HG03521 (cell line): ENCODE measurements at regions not wholly inside any gene's neighbourhood (a gene's known extent, or its start where the extent isn't known, plus 50 kb on each side); places are given as distances from the start of the nearest gene placed in this dataset.
"Not testable (repeated sequence)": the region's sequence is repeated elsewhere in the genome, so short reads cannot be mapped to it uniquely, and the experiment has no call there.

Experiments
- ATAC-seq: cut with Tn5 transposase; IDR thresholded peaks from one replicate; pipeline ENCODE4 v1.9.1; 2021; ENCODE audit warnings: mild to moderate bottlenecking, moderate library complexity; ENCODE audit not compliant: unreplicated experiment

DNA sequence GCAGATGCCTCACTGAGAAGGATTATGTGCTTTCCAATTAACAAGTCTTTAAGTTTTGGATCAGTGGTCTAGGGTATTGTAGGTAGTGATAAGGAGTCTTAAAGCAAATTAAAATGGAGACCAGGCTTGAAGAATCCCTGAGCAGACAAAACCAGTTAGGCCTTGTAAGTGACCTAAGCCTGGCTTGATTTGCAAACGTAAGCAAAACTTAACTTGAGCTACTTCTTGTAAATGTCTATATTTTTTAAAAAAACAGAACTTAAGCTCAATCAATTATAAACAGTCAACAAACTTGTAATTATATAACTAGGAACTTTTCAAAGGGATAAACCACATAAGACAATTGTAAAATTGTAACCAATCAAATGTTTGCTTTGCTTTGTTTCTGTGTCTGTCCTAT, 72.7 kb upstream of the NALF2 start:
- ATAC-seq, result no peak

DNA sequence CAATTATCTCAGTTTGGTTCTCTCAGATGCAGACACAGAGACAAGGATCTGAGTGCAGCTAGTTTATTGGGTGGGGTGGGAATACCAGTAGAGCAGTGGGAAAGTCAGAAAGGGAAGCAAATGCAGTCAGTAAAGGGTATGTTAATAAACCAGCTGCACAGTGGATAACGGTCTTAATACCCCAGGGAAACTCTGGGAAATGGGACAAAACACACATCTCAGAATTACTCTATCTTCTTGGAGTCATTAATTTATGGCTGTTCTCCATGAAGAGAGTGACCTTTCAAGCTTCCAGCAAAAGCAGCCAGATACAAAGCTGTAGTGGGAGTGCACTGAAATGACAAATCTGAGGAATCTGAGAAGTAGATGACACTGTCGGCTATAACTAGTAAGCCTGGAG, 73.3 kb upstream of the NALF2 start:
- no peak for ATAC-seq

DNA sequence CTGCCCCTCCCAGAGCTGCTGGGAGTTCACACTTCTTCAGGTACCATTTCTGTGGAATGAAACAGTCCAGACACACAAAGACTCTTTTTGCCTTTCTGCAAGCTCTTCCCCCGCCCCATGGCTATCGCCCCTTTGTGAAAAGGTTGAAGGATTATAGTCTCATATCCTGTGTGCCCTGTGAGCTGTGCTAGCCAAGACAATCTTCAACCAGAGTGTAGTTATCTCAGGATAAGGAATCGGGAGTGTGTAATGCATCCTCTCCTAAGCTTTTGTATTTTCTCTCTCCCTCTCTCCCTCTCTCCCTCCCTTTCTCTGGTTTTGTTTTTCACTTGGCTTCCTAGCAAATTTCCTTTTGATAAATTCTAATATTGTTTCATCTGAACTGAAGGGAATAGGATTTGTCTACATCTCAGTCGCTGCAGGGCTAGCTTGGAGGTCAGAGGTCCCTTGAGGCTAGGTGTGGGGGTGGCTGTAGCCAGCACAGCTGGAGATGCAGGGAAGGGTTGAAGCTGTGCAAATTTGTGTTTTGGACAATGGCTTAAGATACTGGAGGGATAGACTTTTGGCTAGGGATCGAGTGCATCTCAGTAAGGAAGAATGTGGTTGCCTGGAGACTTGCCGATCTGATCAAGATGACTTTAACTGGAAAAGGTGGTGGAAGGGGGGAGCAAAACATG, 74.6 kb upstream of the NALF2 start:
- ATAC-seq, result no peak

DNA sequence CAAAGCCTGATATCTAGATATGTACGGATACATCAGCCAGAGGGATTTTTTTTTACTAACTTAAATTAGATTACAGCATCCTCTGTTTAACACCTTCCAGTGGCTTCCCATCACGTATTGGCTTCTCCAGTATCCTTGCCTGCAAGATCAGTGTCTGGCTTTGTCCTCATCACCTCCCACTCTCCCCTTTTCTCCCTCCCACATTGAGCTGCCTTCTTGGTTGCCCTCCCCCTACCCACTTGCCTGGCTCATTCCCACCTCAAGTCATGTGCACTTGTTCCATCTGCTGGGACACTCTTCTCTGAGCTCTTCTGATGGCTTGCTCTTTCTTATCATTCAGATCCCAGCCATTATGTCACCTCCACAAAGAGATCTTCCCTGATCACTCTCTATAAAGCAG, 75.9 kb upstream of the NALF2 start:
- no peak for ATAC-seq

GRCh38 chrX:69424910-69425309, 79.2 kb upstream of the NALF2 start:
- no peak for ATAC-seq

DNA sequence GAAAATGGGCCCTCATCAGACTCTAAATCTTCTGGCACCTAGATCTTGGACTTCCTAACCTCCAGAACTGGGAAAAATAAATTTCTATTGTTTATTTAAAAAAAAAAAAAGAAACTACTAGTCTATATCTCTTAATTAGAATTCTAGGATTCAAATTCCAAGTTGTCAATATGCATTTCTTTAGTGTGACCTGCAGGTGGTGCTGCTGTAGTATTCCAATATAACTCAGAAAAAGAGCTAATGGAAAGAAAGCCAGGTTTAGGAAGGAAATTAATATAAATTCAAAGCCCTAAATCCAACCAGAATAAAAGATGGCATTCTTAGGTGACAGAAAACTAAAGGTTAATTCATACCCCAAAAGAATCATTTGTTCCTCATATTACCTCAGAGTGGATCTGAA, 80.0 kb upstream of the NALF2 start:
- no peak for ATAC-seq

- not testable (repeated sequence) for ATAC-seq
Observed at GRCh38 chrX:69422208-69422607, 81.9 kb upstream of the NALF2 start.

- no peak for ATAC-seq
Observed at GRCh38 chrX:69415698-69416097, 88.4 kb upstream of the NALF2 start.

DNA sequence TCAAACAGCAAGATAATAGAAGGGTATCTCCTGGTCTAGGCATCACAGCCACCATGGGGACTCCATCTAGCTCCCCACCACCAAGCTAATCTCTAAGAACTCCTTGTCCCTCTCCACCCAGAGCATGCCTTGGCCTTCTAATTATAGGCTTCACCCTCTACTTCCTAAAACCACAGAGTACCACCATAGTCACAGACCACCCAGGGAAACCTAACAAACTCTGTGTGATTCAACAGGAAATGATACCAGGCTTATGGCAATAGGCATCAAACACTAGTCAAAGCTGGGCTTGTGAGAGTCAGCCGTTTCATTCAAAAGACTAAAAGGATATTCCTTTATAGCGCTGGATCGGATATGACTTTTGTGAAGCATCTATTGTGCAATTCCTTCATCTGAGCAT, 91.5 kb upstream of the NALF2 start:
- no peak for ATAC-seq

- no peak for ATAC-seq
Observed at GRCh38 chrX:69398881-69399280, 105.2 kb upstream of the NALF2 start.

DNA sequence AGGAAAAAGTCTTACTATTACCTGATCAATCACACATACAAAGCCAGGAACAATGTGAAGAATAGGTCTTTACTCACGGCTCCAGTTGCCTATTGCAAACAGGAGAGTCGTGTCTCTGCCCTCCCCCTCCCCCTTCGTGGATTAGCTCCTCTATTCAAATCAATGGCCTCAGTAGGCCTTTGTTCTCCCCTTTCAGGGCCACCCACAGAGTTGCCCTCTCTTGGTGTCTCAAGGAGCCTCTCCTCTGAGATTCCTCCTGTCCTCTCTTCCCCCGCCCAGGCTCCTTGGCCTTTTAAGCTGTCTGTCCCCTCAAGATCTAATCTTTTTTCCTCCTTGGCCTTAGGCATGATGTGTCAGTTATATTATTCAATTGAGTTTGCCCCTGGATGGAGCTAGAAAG, 107.2 kb upstream of the NALF2 start:
- ATAC-seq, result no peak

DNA sequence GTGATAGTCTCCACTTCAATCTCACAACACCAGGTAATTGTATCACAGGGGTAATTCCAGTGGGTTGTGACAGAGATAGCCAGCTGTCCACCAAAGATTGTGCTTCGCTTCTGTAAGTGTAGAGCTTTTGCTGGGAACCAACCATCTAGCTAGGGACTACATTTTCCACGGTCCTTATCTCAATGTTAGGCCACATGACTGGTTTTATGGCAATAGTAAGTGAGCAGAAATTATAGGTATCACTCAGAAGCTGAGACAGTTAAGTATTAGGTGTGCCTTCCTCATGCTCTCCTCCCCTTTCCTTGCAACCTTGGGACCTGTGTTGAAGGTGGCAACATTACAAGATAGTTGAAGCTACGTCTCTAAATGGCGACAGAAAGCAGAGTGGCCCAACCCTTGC, 108.8 kb upstream of the NALF2 start:
- no peak for ATAC-seq

- no peak for ATAC-seq
Observed at GRCh38 chrX:69389101-69389501, 115.0 kb upstream of the NALF2 start.

DNA sequence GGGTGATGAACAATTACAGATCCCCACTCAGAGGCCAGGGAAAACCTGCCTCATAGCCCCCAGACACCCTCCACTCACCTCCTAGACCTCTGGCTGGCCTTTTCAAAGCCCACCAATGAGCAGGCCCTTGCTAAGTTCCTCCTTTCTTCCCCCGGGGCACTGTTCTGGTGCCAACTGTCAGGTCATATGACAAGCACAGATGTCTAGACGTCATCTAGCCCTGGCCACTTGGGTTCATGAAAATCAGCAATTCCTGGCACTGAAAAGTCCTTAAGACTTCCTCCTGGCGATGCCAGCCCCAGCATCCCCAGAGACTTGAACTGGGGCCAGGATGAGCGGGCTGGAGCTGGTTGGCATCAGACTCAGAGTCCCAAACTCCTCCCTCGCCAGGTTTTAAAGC, 115.6 kb upstream of the NALF2 start:
- ATAC-seq, result no peak

GRCh38 chrX:69387567-69388487, 116.3 kb upstream of the NALF2 start:
- no peak for ATAC-seq

DNA sequence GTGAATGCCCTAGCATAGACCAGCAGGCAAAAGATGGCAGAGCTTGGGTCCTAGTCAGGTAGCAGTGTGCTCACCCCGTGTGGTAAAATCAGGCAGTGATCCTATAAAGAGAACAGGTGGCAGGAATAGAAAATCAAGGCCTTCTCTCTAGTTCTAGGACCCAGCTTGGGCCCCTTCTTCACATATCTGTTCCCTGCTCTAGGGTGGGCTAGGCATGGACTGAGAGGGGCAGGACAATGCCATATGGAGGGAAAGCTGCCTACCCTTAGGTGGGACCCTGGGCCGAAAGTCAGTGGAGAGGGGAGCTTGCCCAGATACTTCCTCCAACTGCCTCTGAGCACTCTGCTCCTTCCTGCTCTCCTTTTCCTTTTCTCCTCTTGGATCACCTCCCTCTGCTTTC, 117.4 kb upstream of the NALF2 start:
- ATAC-seq, result no peak

DNA sequence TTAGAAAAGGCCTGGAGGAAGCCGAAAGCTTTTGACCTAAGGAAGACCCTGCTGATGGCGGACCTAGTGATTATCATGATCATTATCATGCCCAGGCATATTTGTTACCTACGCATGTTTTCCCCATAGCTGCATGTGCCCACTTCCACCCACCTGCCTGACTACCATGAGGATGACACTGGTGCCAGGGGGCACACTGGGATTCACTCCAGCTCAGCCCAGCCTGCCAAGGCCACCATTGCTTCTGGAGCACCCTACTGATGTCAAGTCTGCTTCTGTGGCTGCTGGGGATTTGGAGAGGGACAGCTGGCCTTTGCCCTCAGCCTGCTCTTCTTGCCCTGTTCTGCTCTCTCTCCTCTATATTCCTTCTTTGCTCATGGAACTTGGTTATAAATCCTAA, 124.7 kb upstream of the NALF2 start:
- no peak for ATAC-seq

- no peak for ATAC-seq
Observed at GRCh38 chrX:69374569-69374968, 129.6 kb upstream of the NALF2 start.

DNA sequence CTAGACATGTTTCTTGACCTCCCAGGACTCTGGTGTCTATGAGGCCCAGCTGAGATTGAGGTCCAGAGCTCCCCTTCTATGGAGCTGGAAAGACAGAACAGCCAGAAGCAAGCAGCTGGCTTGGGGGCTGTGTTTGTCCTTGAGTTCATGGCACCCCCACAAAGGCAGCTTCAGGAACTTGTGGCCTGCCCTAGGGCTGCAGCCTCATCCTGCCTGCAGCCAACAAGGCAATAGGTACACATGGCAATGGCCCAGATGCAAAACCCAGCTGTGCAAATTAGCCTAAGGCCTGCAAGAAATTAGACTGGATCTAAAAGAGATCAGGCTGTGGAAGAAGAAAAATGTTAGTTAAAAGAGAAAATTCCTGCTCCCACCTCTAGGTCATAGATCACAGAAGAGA, 131.7 kb upstream of the NALF2 start:
- ATAC-seq, result no peak

- ATAC-seq, result no peak
Observed at GRCh38 chrX:69371159-69371558, 133.0 kb upstream of the NALF2 start.

- no peak for ATAC-seq
Observed at GRCh38 chrX:69369999-69370398, 134.1 kb upstream of the NALF2 start.

- ATAC-seq, result no peak
Observed at GRCh38 chrX:69366183-69366582, 137.9 kb upstream of the NALF2 start.
